HG03342 (cell line): ENCODE measurements at regions not wholly inside any gene's neighbourhood (a gene's known extent, or its start where the extent isn't known, plus 50 kb on each side); places are given as distances from the start of the nearest gene placed in this dataset.
"Not testable (repeated sequence)": the region's sequence is repeated elsewhere in the genome, so short reads cannot be mapped to it uniquely, and the experiment has no call there.

Source experiments
- ATAC-seq: cut with Tn5 transposase; IDR thresholded peaks from one replicate; pipeline ENCODE4 v1.9.1; 2021; ENCODE audit warnings: mild to moderate bottlenecking, moderate library complexity; ENCODE audit not compliant: unreplicated experiment

GRCh38 chr3:186454881-186455703 lies 89.1 kb downstream of the CRYGS start:
- ATAC-seq = no peak

- ATAC-seq = no peak
These were observed 90.6 kb downstream of the CRYGS start for GRCh38 chr3:186453531-186453930.

- ATAC-seq = no peak
These were observed 90.5 kb upstream of the DGKG start for GRCh38 chr3:186452517-186452916.

GRCh38 chr3:186451371-186451770 lies 89.3 kb upstream of the DGKG start:
- ATAC-seq = no peak

- ATAC-seq = no peak
These were observed 82.9 kb upstream of the DGKG start for GRCh38 chr3:186444974-186445373.

- ATAC-seq = no peak
These were observed 82.3 kb upstream of the DGKG start for GRCh38 chr3:186444288-186444687.

- not testable (repeated sequence) for ATAC-seq
These were observed 80.9 kb upstream of the DGKG start for GRCh38 chr3:186442979-186443378.

- ATAC-seq = no peak
These were observed 80.1 kb upstream of the DGKG start for GRCh38 chr3:186442162-186442561.

GRCh38 chr3:186440891-186441290 lies 78.9 kb upstream of the DGKG start:
- no peak for ATAC-seq

GRCh38 chr3:186439725-186440124 lies 77.7 kb upstream of the DGKG start:
- ATAC-seq = no peak

- not testable (repeated sequence) for ATAC-seq
These were observed 73.3 kb upstream of the DGKG start for GRCh38 chr3:186435332-186435731.

GRCh38 chr3:186432944-186433732 lies 71.1 kb upstream of the DGKG start:
- no peak for ATAC-seq

- no peak for ATAC-seq
These were observed 70.2 kb upstream of the DGKG start for GRCh38 chr3:186432189-186432588.

- ATAC-seq = no peak
These were observed 65.7 kb upstream of the DGKG start for GRCh38 chr3:186427627-186428281.

- ATAC-seq = no peak
These were observed 64.0 kb upstream of the DGKG start for GRCh38 chr3:186425788-186426730.

GRCh38 chr3:186421946-186422345 lies 59.9 kb upstream of the DGKG start:
- ATAC-seq = no peak

GRCh38 chr3:186418671-186419145 lies 56.7 kb upstream of the DGKG start:
- no peak for ATAC-seq

- no peak for ATAC-seq
These were observed 55.8 kb upstream of the DGKG start for GRCh38 chr3:186417791-186418190.

- no peak for ATAC-seq
These were observed 52.8 kb upstream of the DGKG start for GRCh38 chr3:186414735-186415419.
